HUES6 (cell line): ENCODE measurements at regions not wholly inside any gene's neighbourhood (a gene's known extent, or its start where the extent isn't known, plus 50 kb on each side); places are given as distances from the start of the nearest gene placed in this dataset.
"Not testable (repeated sequence)": the region's sequence is repeated elsewhere in the genome, so short reads cannot be mapped to it uniquely, and the experiment has no call there.

Experiments used
- H3K27ac ChIP-seq: 2 replicates; pipeline ENCODE4 v1.7.0; 2013; ENCODE audit warnings: low read depth, mild to moderate bottlenecking, low read length, inconsistent platforms
- H3K27me3 ChIP-seq: 2 replicates; pipeline ENCODE4 v1.6.1; 2013; ENCODE audit warnings: low read length; ENCODE audit not compliant: control insufficient read depth, insufficient read depth
- H3K36me3 ChIP-seq: 2 replicates; pipeline ENCODE4 v1.6.1; 2013; ENCODE audit warnings: low read length; ENCODE audit not compliant: control insufficient read depth, insufficient read depth
- H3K4me1 ChIP-seq: 2 replicates; pipeline ENCODE4 v1.6.1; 2013; ENCODE audit warnings: low read length; ENCODE audit not compliant: control insufficient read depth, insufficient read depth
- H3K4me3 ChIP-seq: 2 replicates; pipeline ENCODE4 v1.5.1; 2013; ENCODE audit warnings: low read depth, low read length
- H3K9ac ChIP-seq: one replicate; pipeline ENCODE4 v1.6.1; 2013; ENCODE audit warnings: mild to moderate bottlenecking, low read length
- H3K9me3 ChIP-seq: 2 replicates; pipeline ENCODE4 v1.6.1; 2013; ENCODE audit warnings: low read depth, low read length; ENCODE audit not compliant: control insufficient read depth, insufficient read depth

- H3K27ac ChIP-seq, result peak overlapping the region; percentile 70
Measured at GRCh38 chr4:134636338-134637051, 434.9 kb upstream of the PABPC4L start.

GRCh38 chr4:134634301-134634700 is 432.7 kb upstream of the PABPC4L start:
- Histone ChIP-seq H3K9ac (no peak overlapping the region), H3K36me3 (no peaks in the 10 kb centered on the region), H3K27me3 (no peaks in the 10 kb centered on the region), H3K4me3 (no peak overlapping the region), H3K9me3 (no peaks in the 10 kb centered on the region), H3K4me1 (peaks cover 8% of the 10 kb centered on the region), H3K27ac (no peak overlapping the region)

More at GRCh38 chr4:134636338-134637051, 434.9 kb upstream of the PABPC4L start:
- Histone ChIP-seq H3K9ac (no peak overlapping the region), H3K36me3 (no peaks in the 10 kb centered on the region), H3K4me3 (no peak overlapping the region), H3K9me3 (no peaks in the 10 kb centered on the region), H3K27me3 (no peaks in the 10 kb centered on the region), H3K4me1 (peaks cover 8% of the 10 kb centered on the region)

- no peak overlapping the region for H3K27ac ChIP-seq
- no peak overlapping the region for H3K4me3 ChIP-seq
- H3K36me3 ChIP-seq, result no peaks in the 10 kb centered on the region
- H3K27me3 ChIP-seq, result no peaks in the 10 kb centered on the region
- H3K9me3 ChIP-seq, result no peaks in the 10 kb centered on the region
- no peak overlapping the region for H3K9ac ChIP-seq
- H3K4me1 ChIP-seq, result peaks cover 18% of the 10 kb centered on the region
Measured at GRCh38 chr4:134632056-134632455, 430.5 kb upstream of the PABPC4L start.

- H3K4me1 ChIP-seq, result peaks cover 41% of the 10 kb centered on the region
- no peaks in the 10 kb centered on the region for H3K27me3 ChIP-seq
- no peaks in the 10 kb centered on the region for H3K9me3 ChIP-seq
- no peak overlapping the region for H3K27ac ChIP-seq
- H3K36me3 ChIP-seq, result no peaks in the 10 kb centered on the region
- no peak overlapping the region for H3K4me3 ChIP-seq
- no peak overlapping the region for H3K9ac ChIP-seq
Measured at GRCh38 chr4:134628066-134628465, 426.5 kb upstream of the PABPC4L start.

GRCh38 chr4:134627366-134627765 is 425.8 kb upstream of the PABPC4L start:
- peaks cover 47% of the 10 kb centered on the region for H3K4me1 ChIP-seq
- H3K9ac ChIP-seq, result peak overlapping the region; percentile 22
- peak overlapping the region; percentile 44; the same call in 1 of the 2 replicates for H3K27ac ChIP-seq

GRCh38 chr4:134624365-134624764 is 422.8 kb upstream of the PABPC4L start:
- peak overlapping the region; percentile 35 for H3K4me3 ChIP-seq
- peak overlapping the region; percentile 82 for H3K9ac ChIP-seq
- peak overlapping the region; percentile 94 for H3K27ac ChIP-seq
- peaks cover 53% of the 10 kb centered on the region for H3K4me1 ChIP-seq
- no peaks in the 10 kb centered on the region for H3K36me3 ChIP-seq
- no peaks in the 10 kb centered on the region for H3K27me3 ChIP-seq
- no peaks in the 10 kb centered on the region for H3K9me3 ChIP-seq

More at GRCh38 chr4:134627366-134627765, 425.8 kb upstream of the PABPC4L start:
- H3K36me3 ChIP-seq, result no peaks in the 10 kb centered on the region
- H3K27me3 ChIP-seq, result no peaks in the 10 kb centered on the region
- H3K4me3 ChIP-seq, result no peak overlapping the region
- no peaks in the 10 kb centered on the region for H3K9me3 ChIP-seq

GRCh38 chr4:134622626-134623575 is 421.3 kb upstream of the PABPC4L start:
- Histone ChIP-seq H3K9ac (peak overlapping the region; percentile 38), H3K4me1 (peaks cover 50% of the 10 kb centered on the region), H3K27ac (peak overlapping the region; percentile 82)
- not testable (repeated sequence) for H3K9me3 ChIP-seq, H3K4me3 ChIP-seq, H3K27me3 ChIP-seq, H3K36me3 ChIP-seq

GRCh38 chr4:134622199-134622598 is 420.6 kb upstream of the PABPC4L start:
- H3K27ac ChIP-seq, result peak overlapping the region; percentile 66; the same call in 1 of the 2 replicates
- H3K9ac ChIP-seq, result no peak overlapping the region
- H3K36me3 ChIP-seq, result no peaks in the 10 kb centered on the region
- H3K9me3 ChIP-seq, result no peaks in the 10 kb centered on the region
- H3K27me3 ChIP-seq, result no peaks in the 10 kb centered on the region
- H3K4me1 ChIP-seq, result peaks cover 44% of the 10 kb centered on the region
- no peak overlapping the region for H3K4me3 ChIP-seq

GRCh38 chr4:134621715-134622114 is 420.1 kb upstream of the PABPC4L start:
- Histone ChIP-seq H3K4me1 (peaks cover 43% of the 10 kb centered on the region), H3K27ac (0 out of 2 replicates have a peak overlapping the region, but pooled peaks have one; percentile 66)
- not testable (repeated sequence) for H3K9ac ChIP-seq, H3K9me3 ChIP-seq, H3K4me3 ChIP-seq, H3K27me3 ChIP-seq, H3K36me3 ChIP-seq

GRCh38 chr4:134610956-134611355 is 409.4 kb upstream of the PABPC4L start:
- Histone ChIP-seq H3K9me3 (peaks cover 6% of the 10 kb centered on the region; the same call in 1 of the 2 replicates), H3K36me3 (no peaks in the 10 kb centered on the region; the same call in 1 of the 2 replicates), H3K27me3 (no peaks in the 10 kb centered on the region), H3K4me3 (no peak overlapping the region), H3K4me1 (no peaks in the 10 kb centered on the region; the same call in 1 of the 2 replicates), H3K27ac (no peak overlapping the region), H3K9ac (no peak overlapping the region)

- no peak overlapping the region for H3K4me3 ChIP-seq
- H3K9me3 ChIP-seq, result peaks cover 6% of the 10 kb centered on the region; the same call in 1 of the 2 replicates
- no peak overlapping the region for H3K27ac ChIP-seq
- H3K9ac ChIP-seq, result no peak overlapping the region
- no peaks in the 10 kb centered on the region for H3K27me3 ChIP-seq
- no peaks in the 10 kb centered on the region; the same call in 1 of the 2 replicates for H3K4me1 ChIP-seq
- no peaks in the 10 kb centered on the region; the same call in 1 of the 2 replicates for H3K36me3 ChIP-seq
Measured at GRCh38 chr4:134610172-134610571, 408.6 kb upstream of the PABPC4L start.
